DOHH2 (cell line): ENCODE measurements at regions not wholly inside any gene's neighbourhood (a gene's known extent, or its start where the extent isn't known, plus 50 kb on each side); places are given as distances from the start of the nearest gene placed in this dataset.

Experiments
- EZH2phosphoT487 ChIP-seq: fragments of 200-600 bp; sonication (generic); IDR thresholded peaks from 2 replicates; pipeline ENCODE4 v1.6.1; 2017; ENCODE audit warnings: borderline replicate concordance, mild to moderate bottlenecking, antibody characterized with exemption, low read length, moderate library complexity, mixed read lengths
- TF ChIP-seq, protein P1 (sequence below): fragments of 200-600 bp; sonication (generic); IDR thresholded peaks from one replicate; pipeline ENCODE4 v1.5.1; 2014; ENCODE audit warnings: antibody characterized with exemption, mild to moderate bottlenecking, low read depth, low read length; ENCODE audit not compliant: poor library complexity, severe bottlenecking

DNA sequence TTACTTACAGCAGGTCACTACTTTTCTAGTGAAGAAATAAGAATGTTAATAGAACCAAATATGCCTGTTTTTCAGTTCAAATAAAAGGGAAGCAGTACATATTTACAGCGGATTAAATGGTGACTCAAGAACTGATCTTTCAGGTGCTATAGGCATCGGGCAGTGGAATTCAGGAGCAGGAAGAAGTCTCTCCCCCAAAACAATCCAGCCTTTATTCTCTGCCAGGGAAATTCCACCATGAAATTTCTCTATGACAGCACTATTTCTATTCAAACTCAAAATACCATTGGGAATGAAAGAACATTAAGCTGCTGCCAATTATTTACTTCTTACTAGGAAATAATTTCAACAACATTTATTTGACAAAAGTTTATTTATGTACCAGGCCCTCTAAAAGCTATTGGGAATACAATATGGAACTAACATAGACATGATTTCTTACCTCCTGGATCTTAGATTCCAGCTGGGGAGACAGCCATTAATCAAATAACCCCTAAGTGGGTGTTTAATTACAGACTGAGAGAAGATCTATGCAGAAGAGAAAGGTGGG is 60.3 kb upstream of the KRR1 start:
- TF ChIP-seq, protein P1, sequence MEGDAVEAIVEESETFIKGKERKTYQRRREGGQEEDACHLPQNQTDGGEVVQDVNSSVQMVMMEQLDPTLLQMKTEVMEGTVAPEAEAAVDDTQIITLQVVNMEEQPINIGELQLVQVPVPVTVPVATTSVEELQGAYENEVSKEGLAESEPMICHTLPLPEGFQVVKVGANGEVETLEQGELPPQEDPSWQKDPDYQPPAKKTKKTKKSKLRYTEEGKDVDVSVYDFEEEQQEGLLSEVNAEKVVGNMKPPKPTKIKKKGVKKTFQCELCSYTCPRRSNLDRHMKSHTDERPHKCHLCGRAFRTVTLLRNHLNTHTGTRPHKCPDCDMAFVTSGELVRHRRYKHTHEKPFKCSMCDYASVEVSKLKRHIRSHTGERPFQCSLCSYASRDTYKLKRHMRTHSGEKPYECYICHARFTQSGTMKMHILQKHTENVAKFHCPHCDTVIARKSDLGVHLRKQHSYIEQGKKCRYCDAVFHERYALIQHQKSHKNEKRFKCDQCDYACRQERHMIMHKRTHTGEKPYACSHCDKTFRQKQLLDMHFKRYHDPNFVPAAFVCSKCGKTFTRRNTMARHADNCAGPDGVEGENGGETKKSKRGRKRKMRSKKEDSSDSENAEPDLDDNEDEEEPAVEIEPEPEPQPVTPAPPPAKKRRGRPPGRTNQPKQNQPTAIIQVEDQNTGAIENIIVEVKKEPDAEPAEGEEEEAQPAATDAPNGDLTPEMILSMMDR: no peak
- TF ChIP-seq EZH2phosphoT487: no peak
